ENCODE measurements at regions not wholly inside any gene's neighbourhood (a gene's known extent, or its start where the extent isn't known, plus 50 kb on each side); places are given as distances from the start of the nearest gene placed in this dataset.

DNA sequence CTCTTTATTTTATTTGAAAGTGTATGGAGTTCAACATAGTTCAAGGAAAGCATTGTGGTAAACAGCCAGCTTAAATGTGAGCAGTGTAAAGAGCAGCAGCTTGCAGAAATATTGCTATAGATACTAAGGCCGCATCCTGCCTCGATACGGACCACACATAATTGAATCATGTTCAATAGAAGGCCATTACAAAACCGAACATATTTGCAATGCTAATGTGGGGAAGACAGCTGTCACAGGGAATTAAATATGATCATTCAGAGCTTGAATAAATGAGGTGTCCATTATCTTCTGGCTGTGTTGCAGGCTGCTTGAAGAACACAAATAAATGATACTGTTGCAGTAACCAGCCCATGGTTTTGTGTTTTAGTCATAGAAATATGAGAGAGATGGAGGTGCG, 173.2 kb downstream of the BRMS1L start:
- H3K36me3 ChIP-seq = no peaks in the 10 kb centered on the region
- H3K27me3 ChIP-seq = no peaks in the 10 kb centered on the region
- no peak for DNase-seq
- no peak overlapping the region for H3K4me3 ChIP-seq
- no peaks in the 10 kb centered on the region for H3K9me3 ChIP-seq
- H3K27ac ChIP-seq = no peak overlapping the region
- intact Hi-C loops (cut with DNase I) = no loop called here
- 88% methylated on average over 5 of the region's 5 CpGs for WGBS, 2 donors
- TF ChIP-seq POLR2A (IDR thresholded peaks at IDR 0.05) (no peak), POLR2AphosphoS5 (IDR thresholded peaks at IDR 0.05) (no peak), EP300 (IDR thresholded peaks at IDR 0.05) (no peak), CTCF (IDR thresholded peaks at IDR 0.05) (no peak)
- no peaks in the 10 kb centered on the region for H3K4me1 ChIP-seq

DNA sequence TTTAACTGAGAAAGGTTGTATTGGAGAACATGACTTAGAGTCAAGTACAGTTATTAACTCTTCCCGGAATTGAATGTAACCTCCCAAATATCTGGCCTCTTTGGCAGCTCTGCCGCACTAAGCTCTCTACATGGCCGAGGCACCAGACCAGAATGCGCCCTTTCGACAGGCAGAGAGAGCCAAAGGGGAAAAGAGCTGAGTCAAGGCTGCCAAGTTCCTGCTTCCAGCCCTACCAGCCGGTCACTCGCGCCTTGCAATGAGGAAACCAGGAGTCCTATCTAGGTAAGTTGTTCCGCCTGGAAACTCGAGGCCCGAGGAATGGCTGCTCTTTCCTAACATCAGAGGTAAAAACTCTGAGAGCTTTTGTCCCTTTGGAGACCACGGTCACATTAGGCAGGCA, 172.2 kb downstream of the BRMS1L start:
- Histone ChIP-seq H3K4me3 (no peak overlapping the region), H3K36me3 (no peaks in the 10 kb centered on the region), H3K9me3 (no peaks in the 10 kb centered on the region), H3K4me1 (no peaks in the 10 kb centered on the region), H3K27me3 (no peaks in the 10 kb centered on the region), H3K27ac (no peak overlapping the region)
- TF ChIP-seq EP300 (IDR thresholded peaks at IDR 0.05) (no peak), POLR2A (IDR thresholded peaks at IDR 0.05) (no peak), POLR2AphosphoS5 (IDR thresholded peaks at IDR 0.05) (no peak), CTCF (IDR thresholded peaks at IDR 0.05) (no peak)
- WGBS, 2 donors = 92 to 93% methylated on average over 12 of the region's 12 CpGs
- intact Hi-C loops (cut with DNase I) = no loop called here
- no peak for DNase-seq

GRCh38 chr14:35993684-35993960, 167.5 kb downstream of the BRMS1L start:
- Histone ChIP-seq H3K4me1 (no peaks in the 10 kb centered on the region), H3K36me3 (no peaks in the 10 kb centered on the region), H3K27me3 (no peaks in the 10 kb centered on the region), H3K9me3 (no peaks in the 10 kb centered on the region), H3K4me3 (no peak overlapping the region), H3K27ac (no peak overlapping the region)
- DNase-seq = no peak
- intact Hi-C loops (cut with DNase I) = no loop called here
- 97% methylated on average over 3 of the region's 3 CpGs for WGBS, 2 donors
- TF ChIP-seq EP300 (IDR thresholded peaks at IDR 0.05) (no peak), CTCF (IDR thresholded peaks at IDR 0.05) (no peak)

DNA sequence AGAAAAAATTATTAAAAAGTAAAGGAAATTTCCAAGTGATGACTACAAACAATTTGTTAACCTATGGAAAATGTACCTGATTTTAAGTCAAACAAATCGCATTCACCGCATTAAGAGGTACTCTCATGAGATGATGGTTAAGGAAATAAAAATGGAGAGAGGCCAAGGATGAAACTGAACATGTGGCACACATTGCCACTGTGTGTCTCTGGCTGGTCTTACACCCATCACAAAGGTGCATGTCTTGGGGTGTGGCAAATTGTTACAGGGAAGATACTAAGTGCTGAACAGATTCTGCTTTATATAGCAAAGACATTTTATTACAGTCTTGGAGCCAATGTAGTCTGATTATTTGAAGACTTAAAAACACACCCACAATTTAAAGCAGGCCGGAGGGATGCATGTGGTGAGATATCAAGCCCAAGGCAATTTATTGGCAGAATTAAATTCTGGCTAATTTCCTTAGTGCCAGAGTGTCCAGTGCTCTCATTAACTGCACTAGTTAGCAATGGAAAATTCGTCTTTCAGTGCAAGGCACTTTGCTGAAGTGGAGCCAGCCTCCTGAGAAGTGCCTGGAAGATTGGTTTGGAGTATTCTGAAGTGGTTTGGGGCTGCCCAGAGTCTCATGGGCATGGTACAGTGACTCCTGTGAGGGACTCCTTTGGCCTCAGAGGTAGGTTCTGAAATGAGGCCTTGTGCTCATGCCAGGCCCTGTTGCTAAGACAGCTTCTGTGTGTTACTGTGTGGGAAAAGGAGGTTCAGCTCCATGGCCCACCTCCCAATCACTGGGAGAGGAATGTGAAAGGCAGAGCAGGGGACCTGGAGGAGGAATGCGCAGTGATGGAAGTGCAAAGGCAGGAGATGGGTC, 166.9 kb downstream of the BRMS1L start:
- no peak for DNase-seq
- WGBS, 2 donors = 86 to 87% methylated on average over 5 of the region's 5 CpGs
- H3K4me3 ChIP-seq = no peak overlapping the region
- H3K4me1 ChIP-seq = no peaks in the 10 kb centered on the region
- H3K36me3 ChIP-seq = no peaks in the 10 kb centered on the region
- no peaks in the 10 kb centered on the region for H3K9me3 ChIP-seq
- intact Hi-C loops (cut with DNase I) = no loop called here
- H3K27ac ChIP-seq = no peak overlapping the region
- no peaks in the 10 kb centered on the region for H3K27me3 ChIP-seq
- TF ChIP-seq EP300 (IDR thresholded peaks at IDR 0.05) = no peak
- TF ChIP-seq CTCF (IDR thresholded peaks at IDR 0.05) = no peak
- no peak for TF ChIP-seq POLR2AphosphoS5 (IDR thresholded peaks at IDR 0.05)
- TF ChIP-seq POLR2A (IDR thresholded peaks at IDR 0.05) = no peak

DNA sequence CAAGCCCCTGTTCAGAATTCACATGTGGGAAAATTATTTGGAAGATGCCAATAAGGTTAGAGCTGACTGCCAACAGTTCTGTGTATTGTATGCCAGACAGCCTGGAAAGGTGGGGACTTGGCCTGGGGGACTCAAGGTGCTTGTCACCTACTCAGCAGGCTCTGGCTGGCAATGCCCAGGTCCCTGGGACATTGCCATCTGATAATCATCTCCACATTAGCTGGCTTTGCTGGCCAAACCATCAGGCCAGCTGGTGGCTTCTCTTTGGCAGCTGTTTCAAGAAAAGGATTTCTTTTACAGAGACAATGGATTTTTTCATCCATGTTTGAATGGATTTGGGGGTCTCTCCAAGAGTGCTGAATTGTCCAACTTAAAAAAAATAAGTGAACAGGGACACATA, 165.2 kb downstream of the BRMS1L start:
- Histone ChIP-seq H3K27ac (no peak overlapping the region), H3K4me1 (no peaks in the 10 kb centered on the region), H3K4me3 (no peak overlapping the region), H3K9me3 (no peaks in the 10 kb centered on the region), H3K36me3 (no peaks in the 10 kb centered on the region), H3K27me3 (no peaks in the 10 kb centered on the region)
- TF ChIP-seq POLR2A (IDR thresholded peaks at IDR 0.05) (no peak), CTCF (IDR thresholded peaks at IDR 0.05) (no peak), EP300 (IDR thresholded peaks at IDR 0.05) (no peak), POLR2AphosphoS5 (IDR thresholded peaks at IDR 0.05) (no peak)
- no peak for DNase-seq
- intact Hi-C loops (cut with DNase I) = no loop called here
